ENCODE measurements at regions not wholly inside any gene's neighbourhood (a gene's known extent, or its start where the extent isn't known, plus 50 kb on each side); places are given as distances from the start of the nearest gene placed in this dataset.

GRCh38 chr6:133648581-133648980 is 240.3 kb upstream of the TCF21 start:
- TF ChIP-seq, protein P1, sequence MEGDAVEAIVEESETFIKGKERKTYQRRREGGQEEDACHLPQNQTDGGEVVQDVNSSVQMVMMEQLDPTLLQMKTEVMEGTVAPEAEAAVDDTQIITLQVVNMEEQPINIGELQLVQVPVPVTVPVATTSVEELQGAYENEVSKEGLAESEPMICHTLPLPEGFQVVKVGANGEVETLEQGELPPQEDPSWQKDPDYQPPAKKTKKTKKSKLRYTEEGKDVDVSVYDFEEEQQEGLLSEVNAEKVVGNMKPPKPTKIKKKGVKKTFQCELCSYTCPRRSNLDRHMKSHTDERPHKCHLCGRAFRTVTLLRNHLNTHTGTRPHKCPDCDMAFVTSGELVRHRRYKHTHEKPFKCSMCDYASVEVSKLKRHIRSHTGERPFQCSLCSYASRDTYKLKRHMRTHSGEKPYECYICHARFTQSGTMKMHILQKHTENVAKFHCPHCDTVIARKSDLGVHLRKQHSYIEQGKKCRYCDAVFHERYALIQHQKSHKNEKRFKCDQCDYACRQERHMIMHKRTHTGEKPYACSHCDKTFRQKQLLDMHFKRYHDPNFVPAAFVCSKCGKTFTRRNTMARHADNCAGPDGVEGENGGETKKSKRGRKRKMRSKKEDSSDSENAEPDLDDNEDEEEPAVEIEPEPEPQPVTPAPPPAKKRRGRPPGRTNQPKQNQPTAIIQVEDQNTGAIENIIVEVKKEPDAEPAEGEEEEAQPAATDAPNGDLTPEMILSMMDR (IDR thresholded peaks at IDR 0.05), result no peak
- TF ChIP-seq POLR2A (IDR thresholded peaks at IDR 0.05), result no peak

Measured in adrenal gland (tissue), 5 donors.